Superior temporal gyrus (tissue), 1 donor: ENCODE measurements at regions not wholly inside any gene's neighbourhood (a gene's known extent, or its start where the extent isn't known, plus 50 kb on each side); places are given as distances from the start of the nearest gene placed in this dataset.

Source experiments
- DNase-seq: peaks from one replicate; pipeline ENCODE4 v3.0.0-alpha.2; 2016; ENCODE audit errors: extremely low spot score

GRCh38 chr2:107218208-107218607 lies 332.2 kb upstream of the ST6GAL2 start:
- DNase-seq, result no peak

GRCh38 chr2:107222466-107222865 lies 336.5 kb upstream of the ST6GAL2 start:
- no peak for DNase-seq

- no peak for DNase-seq
Measured at GRCh38 chr2:107235491-107236254, 349.7 kb upstream of the ST6GAL2 start.

- no peak for DNase-seq
Measured at GRCh38 chr2:107242811-107243210, 356.8 kb upstream of the ST6GAL2 start.

GRCh38 chr2:107248932-107249331 lies 363.0 kb upstream of the ST6GAL2 start:
- DNase-seq, result no peak

- DNase-seq, result no peak
Measured at GRCh38 chr2:107255744-107256143, 369.8 kb upstream of the ST6GAL2 start.

GRCh38 chr2:107258531-107259407 lies 372.8 kb upstream of the ST6GAL2 start:
- DNase-seq, result no peak

- no peak for DNase-seq
Measured at GRCh38 chr2:107259408-107260195, 373.6 kb upstream of the ST6GAL2 start.

- DNase-seq, result no peak
Measured at GRCh38 chr2:107263628-107264027, 377.7 kb upstream of the ST6GAL2 start.

GRCh38 chr2:107264184-107264583 lies 378.2 kb upstream of the ST6GAL2 start:
- DNase-seq, result no peak

- DNase-seq, result no peak
Measured at GRCh38 chr2:107266555-107266954, 380.6 kb upstream of the ST6GAL2 start.

- no peak for DNase-seq
Measured at GRCh38 chr2:107267086-107267485, 381.1 kb upstream of the ST6GAL2 start.

- no peak for DNase-seq
Measured at GRCh38 chr2:107276034-107276433, 390.1 kb upstream of the ST6GAL2 start.

GRCh38 chr2:107278672-107279071 lies 392.7 kb upstream of the ST6GAL2 start:
- DNase-seq, result no peak

- DNase-seq, result no peak
Measured at GRCh38 chr2:107281637-107282036, 395.7 kb upstream of the ST6GAL2 start.

GRCh38 chr2:107282135-107282534 lies 396.2 kb upstream of the ST6GAL2 start:
- DNase-seq, result no peak

- DNase-seq, result no peak
Measured at GRCh38 chr2:107285621-107286299, 399.8 kb upstream of the ST6GAL2 start.

- no peak for DNase-seq
Measured at GRCh38 chr2:107290041-107290440, 404.1 kb upstream of the ST6GAL2 start.

- no peak for DNase-seq
Measured at GRCh38 chr2:107303964-107304363, 418.0 kb upstream of the ST6GAL2 start.

GRCh38 chr2:107305966-107306365 lies 420.0 kb upstream of the ST6GAL2 start:
- no peak for DNase-seq

- DNase-seq, result no peak
Measured at GRCh38 chr2:107306881-107307280, 420.9 kb upstream of the ST6GAL2 start.

- no peak for DNase-seq
Measured at GRCh38 chr2:107308835-107309234, 422.9 kb upstream of the ST6GAL2 start.
